Left kidney (tissue), 1 donor: ENCODE measurements at regions not wholly inside any gene's neighbourhood (a gene's known extent, or its start where the extent isn't known, plus 50 kb on each side); places are given as distances from the start of the nearest gene placed in this dataset.

Experiments used
- DNase-seq: peaks from one replicate; pipeline ENCODE4 v3.0.0-alpha.2; 2013

- DNase-seq, result peak; percentile 41
Measured at GRCh38 chr3:176430244-176431037, 766.8 kb downstream of the TBL1XR1 start.

GRCh38 chr3:176428552-176428951 lies 768.7 kb downstream of the TBL1XR1 start:
- no peak for DNase-seq

- DNase-seq, result no peak
Measured at GRCh38 chr3:176426371-176426770, 770.9 kb downstream of the TBL1XR1 start.

- DNase-seq, result no peak
Measured at GRCh38 chr3:176416870-176417269, 780.4 kb downstream of the TBL1XR1 start.

- DNase-seq, result no peak
Measured at GRCh38 chr3:176415661-176416295, 781.5 kb downstream of the TBL1XR1 start.

- DNase-seq, result no peak
Measured at GRCh38 chr3:176412771-176413170, 784.5 kb downstream of the TBL1XR1 start.

GRCh38 chr3:176403531-176403930 lies 793.8 kb downstream of the TBL1XR1 start:
- DNase-seq, result no peak

- DNase-seq, result no peak
Measured at GRCh38 chr3:176401211-176401610, 796.1 kb downstream of the TBL1XR1 start.

- no peak for DNase-seq
Measured at GRCh38 chr3:176399193-176399592, 798.1 kb downstream of the TBL1XR1 start.

GRCh38 chr3:176395240-176395639 lies 802.0 kb downstream of the TBL1XR1 start:
- no peak for DNase-seq

- no peak for DNase-seq
Measured at GRCh38 chr3:176378789-176379188, 818.5 kb downstream of the TBL1XR1 start.

- DNase-seq, result no peak
Measured at GRCh38 chr3:176376531-176376930, 820.8 kb downstream of the TBL1XR1 start.

- no peak for DNase-seq
Measured at GRCh38 chr3:176375519-176375918, 821.8 kb downstream of the TBL1XR1 start.

- DNase-seq, result no peak
Measured at GRCh38 chr3:176362191-176362731, 835.0 kb downstream of the TBL1XR1 start.

GRCh38 chr3:176359211-176359610 lies 838.1 kb downstream of the TBL1XR1 start:
- DNase-seq, result no peak

GRCh38 chr3:176357891-176358290 lies 839.4 kb downstream of the TBL1XR1 start:
- no peak for DNase-seq

- no peak for DNase-seq
Measured at GRCh38 chr3:176354843-176355242, 842.4 kb downstream of the TBL1XR1 start.

GRCh38 chr3:176352716-176353334 lies 844.5 kb downstream of the TBL1XR1 start:
- no peak for DNase-seq

- DNase-seq, result no peak
Measured at GRCh38 chr3:176351408-176351807, 845.9 kb downstream of the TBL1XR1 start.

GRCh38 chr3:176349706-176350105 lies 847.6 kb downstream of the TBL1XR1 start:
- no peak for DNase-seq

GRCh38 chr3:176347424-176348146 lies 849.7 kb downstream of the TBL1XR1 start:
- no peak for DNase-seq

GRCh38 chr3:176341963-176342362 lies 855.3 kb downstream of the TBL1XR1 start:
- DNase-seq, result no peak
